HFFc6 (cell line): ENCODE measurements at regions not wholly inside any gene's neighbourhood (a gene's known extent, or its start where the extent isn't known, plus 50 kb on each side); places are given as distances from the start of the nearest gene placed in this dataset.

ENCODE experiments used
- DNase-seq: peaks from one replicate; pipeline ENCODE4 v3.0.0-alpha.2; 2018
- H3K27ac Mint-ChIP-seq: 2 replicates; pipeline ENCODE4 v1.8.0; 2020; ENCODE audit warnings: mild to moderate bottlenecking, mixed read lengths
- H3K27me3 Mint-ChIP-seq: 2 replicates; pipeline ENCODE4 v1.8.0; 2021; ENCODE audit warnings: mild to moderate bottlenecking, moderate library complexity, mixed read lengths; ENCODE audit not compliant: insufficient read depth
- H3K36me3 Mint-ChIP-seq: 2 replicates; pipeline ENCODE4 v1.8.0; 2021; ENCODE audit warnings: low read depth, mixed read lengths
- H3K4me1 Mint-ChIP-seq: 2 replicates; pipeline ENCODE4 v1.8.0; 2020; ENCODE audit warnings: low read depth, mixed read lengths
- H3K4me3 Mint-ChIP-seq: 2 replicates; pipeline ENCODE4 v1.8.0; 2020; ENCODE audit warnings: mild to moderate bottlenecking, moderate library complexity, mixed read lengths
- H3K9me3 Mint-ChIP-seq: 2 replicates; pipeline ENCODE4 v1.8.0; 2020; ENCODE audit warnings: mild to moderate bottlenecking, mixed read lengths
- CTCF ChIP-seq: fragments of 200-600 bp; sonication (generic); IDR thresholded peaks from 2 replicates; pipeline ENCODE4 v1.5.0; 2021; ENCODE audit warnings: antibody characterized with exemption, mild to moderate bottlenecking

- H3K36me3 Mint-ChIP-seq = no peaks in the 10 kb centered on the region
- H3K27me3 Mint-ChIP-seq = no peaks in the 10 kb centered on the region
- no peak overlapping the region for H3K4me3 Mint-ChIP-seq
- TF ChIP-seq CTCF = no peak
- no peak for DNase-seq
- no peak overlapping the region for H3K27ac Mint-ChIP-seq
- no peaks in the 10 kb centered on the region for H3K4me1 Mint-ChIP-seq
- H3K9me3 Mint-ChIP-seq = peaks cover 38% of the 10 kb centered on the region
Measured at GRCh38 chr6:104268389-104268788, 591.3 kb downstream of the HACE1 start.

- DNase-seq = no peak
- no peak overlapping the region for H3K4me3 Mint-ChIP-seq
- no peak for TF ChIP-seq CTCF
- no peaks in the 10 kb centered on the region for H3K36me3 Mint-ChIP-seq
- H3K27ac Mint-ChIP-seq = no peak overlapping the region
- H3K27me3 Mint-ChIP-seq = no peaks in the 10 kb centered on the region
- H3K4me1 Mint-ChIP-seq = no peaks in the 10 kb centered on the region
- peaks cover 38% of the 10 kb centered on the region for H3K9me3 Mint-ChIP-seq
Measured at GRCh38 chr6:104266922-104267321, 592.8 kb downstream of the HACE1 start.

- H3K27me3 Mint-ChIP-seq = no peaks in the 10 kb centered on the region
- H3K4me3 Mint-ChIP-seq = no peak overlapping the region
- no peak overlapping the region for H3K27ac Mint-ChIP-seq
- no peaks in the 10 kb centered on the region for H3K4me1 Mint-ChIP-seq
- DNase-seq = no peak
- no peak for TF ChIP-seq CTCF
- H3K9me3 Mint-ChIP-seq = peaks cover 16% of the 10 kb centered on the region
- H3K36me3 Mint-ChIP-seq = no peaks in the 10 kb centered on the region; the same call in 1 of the 2 replicates
Measured at GRCh38 chr6:104256646-104257045, 603.1 kb downstream of the HACE1 start.

GRCh38 chr6:104253236-104253635 lies 606.5 kb downstream of the HACE1 start:
- no peaks in the 10 kb centered on the region for H3K4me1 Mint-ChIP-seq
- peaks cover 19% of the 10 kb centered on the region for H3K9me3 Mint-ChIP-seq
- TF ChIP-seq CTCF = no peak
- H3K27me3 Mint-ChIP-seq = no peaks in the 10 kb centered on the region
- DNase-seq = no peak
- H3K4me3 Mint-ChIP-seq = no peak overlapping the region
- H3K27ac Mint-ChIP-seq = no peak overlapping the region
- no peaks in the 10 kb centered on the region; the same call in 1 of the 2 replicates for H3K36me3 Mint-ChIP-seq

GRCh38 chr6:104252276-104252675 lies 607.4 kb downstream of the HACE1 start:
- H3K27me3 Mint-ChIP-seq = no peaks in the 10 kb centered on the region
- DNase-seq = no peak
- no peaks in the 10 kb centered on the region; the same call in 1 of the 2 replicates for H3K36me3 Mint-ChIP-seq
- no peak for TF ChIP-seq CTCF
- peaks cover 23% of the 10 kb centered on the region for H3K9me3 Mint-ChIP-seq
- H3K27ac Mint-ChIP-seq = no peak overlapping the region
- no peaks in the 10 kb centered on the region for H3K4me1 Mint-ChIP-seq
- no peak overlapping the region for H3K4me3 Mint-ChIP-seq

- DNase-seq = no peak
- H3K4me3 Mint-ChIP-seq = no peak overlapping the region
- TF ChIP-seq CTCF = no peak
- no peaks in the 10 kb centered on the region for H3K4me1 Mint-ChIP-seq
- H3K27me3 Mint-ChIP-seq = no peaks in the 10 kb centered on the region
- H3K9me3 Mint-ChIP-seq = peaks cover 17% of the 10 kb centered on the region
- H3K36me3 Mint-ChIP-seq = no peaks in the 10 kb centered on the region; the same call in 1 of the 2 replicates
- H3K27ac Mint-ChIP-seq = no peak overlapping the region
Measured at GRCh38 chr6:104251651-104252050, 608.1 kb downstream of the HACE1 start.
